ENCODE measurements at regions not wholly inside any gene's neighbourhood (a gene's known extent, or its start where the extent isn't known, plus 50 kb on each side); places are given as distances from the start of the nearest gene placed in this dataset.
A peak's percentile ranks its signal among the peaks of the same experiment; 100 is the strongest.

GRCh38 chr1:95167503-95167902 is 50.3 kb downstream of the TLCD4 start:
- peak; percentile 66 for DNase-seq

- DNase-seq, result no peak
Measured at GRCh38 chr1:95168028-95168427, 50.9 kb downstream of the TLCD4 start.

- no peak for DNase-seq
Measured at GRCh38 chr1:95168761-95169351, 51.7 kb downstream of the TLCD4 start.

- no peak for DNase-seq
Measured at GRCh38 chr1:95169548-95169947, 52.4 kb downstream of the TLCD4 start.

GRCh38 chr1:95171270-95172245 is 54.4 kb downstream of the TLCD4 start:
- no peak for DNase-seq

- DNase-seq, result no peak
Measured at GRCh38 chr1:95176861-95177260, 57.1 kb upstream of the RWDD3 start.

GRCh38 chr1:95179205-95179986 is 54.6 kb upstream of the RWDD3 start:
- peak; percentile 48 for DNase-seq

GRCh38 chr1:95180371-95180770 is 53.6 kb upstream of the RWDD3 start:
- DNase-seq, result no peak

- no peak for DNase-seq
Measured at GRCh38 chr1:95181096-95181495, 52.9 kb upstream of the RWDD3 start.

GRCh38 chr1:95183952-95184351 is 50.1 kb upstream of the RWDD3 start:
- no peak for DNase-seq

All from NCI-H82 (cell line).